CD14-positive monocyte (primary cell): ENCODE measurements at regions not wholly inside any gene's neighbourhood (a gene's known extent, or its start where the extent isn't known, plus 50 kb on each side); places are given as distances from the start of the nearest gene placed in this dataset.

Source experiments
- DNase-seq, 3 donors: peaks; one replicate each; pipeline ENCODE4 v3.0.0-alpha.2; 2011 to 2022
- H2AFZ ChIP-seq: 2 replicates; pipeline ENCODE4 v1.6.0; 2012; ENCODE audit warnings: mild to moderate bottlenecking, low read depth, low read length, inconsistent platforms; ENCODE audit not compliant: insufficient read depth, poor library complexity, severe bottlenecking
- H3K27ac ChIP-seq, 2 donors: 1 replicate in 1 of 2; 2 replicates in 1 of 2; pipeline ENCODE4 v1.5.1; 2012 to 2013; ENCODE audit warnings: low read length in 2 of 2, control low read depth in 1 of 2, inconsistent platforms in 1 of 2, low read depth in 1 of 2, mild to moderate bottlenecking in 1 of 2
- H3K27me3 ChIP-seq, 2 donors: one replicate each; pipeline versions ENCODE4 v1.6.0 to v1.6.1; 2011 to 2013; ENCODE audit warnings: low read length in 2 of 2; ENCODE audit not compliant: control insufficient read depth in 2 of 2, insufficient read depth in 2 of 2
- H3K36me3 ChIP-seq, 2 donors: replicated peaks in 1 of 2; 1 replicate in 1 of 2; 2 replicates in 1 of 2; pipeline versions ENCODE4 v1.5.1 to v1.6.1; 2012 to 2013; ENCODE audit warnings: low read length in 2 of 2, control low read depth in 1 of 2, inconsistent platforms in 1 of 2, mild to moderate bottlenecking in 1 of 2; ENCODE audit not compliant: insufficient read depth in 2 of 2, control insufficient read depth in 1 of 2
- H3K4me1 ChIP-seq, 2 donors: 1 replicate in 1 of 2; 2 replicates in 1 of 2; pipeline versions ENCODE4 v1.5.1 to v1.6.1; 2012 to 2013; ENCODE audit warnings: low read length in 2 of 2, control low read depth in 1 of 2, inconsistent platforms in 1 of 2, mild to moderate bottlenecking in 1 of 2, moderate library complexity in 1 of 2; ENCODE audit not compliant: insufficient read depth in 2 of 2, control insufficient read depth in 1 of 2
- H3K4me2 ChIP-seq: replicated peaks from 2 replicates; pipeline ENCODE3; 2012; ENCODE audit warnings: low read length, moderate library complexity, mild to moderate bottlenecking; ENCODE audit not compliant: poor library complexity, severe bottlenecking; ENCODE audit errors: extremely low read depth
- H3K4me3 ChIP-seq, 3 experiments: fragments of 200-600 bp in 1 of 3; sonication (generic) in 1 of 3; replicated peaks in 1 of 3; 1 replicate in 2 of 3; 2 replicates in 1 of 3; pipeline ENCODE4 v1.5.1; 2011 to 2013; ENCODE audit warnings: low read length in 3 of 3, mild to moderate bottlenecking in 3 of 3, control low read depth in 2 of 3, low read depth in 2 of 3, inconsistent platforms in 1 of 3, moderate library complexity in 1 of 3
- H3K79me2 ChIP-seq: 2 replicates; pipeline ENCODE4 v1.6.0; 2012; ENCODE audit warnings: mild to moderate bottlenecking, control low read depth, inconsistent platforms, low read length, moderate library complexity; ENCODE audit not compliant: insufficient read depth
- H3K9ac ChIP-seq: 2 replicates; pipeline ENCODE4 v1.6.0; 2017; ENCODE audit warnings: low read length, mild to moderate bottlenecking; ENCODE audit not compliant: insufficient read depth, poor library complexity, severe bottlenecking
- H3K9me3 ChIP-seq, 2 donors: replicated peaks in 1 of 2; 1 replicate in 1 of 2; 2 replicates in 1 of 2; pipeline versions ENCODE4 v1.5.1 to v1.6.1; 2012 to 2013; ENCODE audit warnings: low read length in 2 of 2, control low read depth in 1 of 2; ENCODE audit not compliant: control insufficient read depth in 1 of 2, insufficient read depth in 1 of 2
- H4K20me1 ChIP-seq: 2 replicates; pipeline ENCODE4 v1.6.0; 2012; ENCODE audit warnings: mild to moderate bottlenecking, low read length, control low read depth, moderate library complexity; ENCODE audit not compliant: insufficient read depth
- H3K27ac Mint-ChIP-seq, 7 donors: one replicate each; pipeline ENCODE4 v1.8.0; 2020; ENCODE audit warnings: mild to moderate bottlenecking in 7 of 7, mixed read lengths in 7 of 7, moderate library complexity in 6 of 7, inconsistent platforms in 2 of 7
- H3K27me3 Mint-ChIP-seq, 3 donors: one replicate each; pipeline ENCODE4 v1.8.0; 2021 to 2022; ENCODE audit warnings: low read depth in 3 of 3, mild to moderate bottlenecking in 3 of 3, mixed read lengths in 3 of 3, moderate library complexity in 3 of 3, inconsistent platforms in 1 of 3
- H3K36me3 Mint-ChIP-seq, 2 donors: one replicate each; pipeline ENCODE4 v1.8.0; 2020; ENCODE audit warnings: mixed read lengths in 2 of 2, inconsistent platforms in 1 of 2, mild to moderate bottlenecking in 1 of 2
- H3K4me1 Mint-ChIP-seq: one replicate; pipeline ENCODE4 v1.8.0; 2020; ENCODE audit warnings: mild to moderate bottlenecking, mixed read lengths
- H3K4me3 Mint-ChIP-seq, 2 donors: one replicate each; pipeline ENCODE4 v1.8.0; 2020; ENCODE audit warnings: mild to moderate bottlenecking in 2 of 2, mixed read lengths in 2 of 2, moderate library complexity in 1 of 2
- H3K9me3 Mint-ChIP-seq, 7 donors: one replicate each; pipeline ENCODE4 v1.8.0; 2020 to 2022; ENCODE audit warnings: mixed read lengths in 7 of 7, mild to moderate bottlenecking in 6 of 7, moderate library complexity in 6 of 7, inconsistent platforms in 2 of 7
- CTCF ChIP-seq: fragments of 200-600 bp; IDR thresholded peaks from one replicate; pipeline ENCODE4 v1.8.0; 2022; ENCODE audit warnings: antibody characterized with exemption, mild to moderate bottlenecking
- WGBS: methylation state at CpG from one replicate; pipeline ENCODE4 v1.1.5; 2013; ENCODE audit warnings: missing lambda C conversion rate; ENCODE audit not compliant: insufficient coverage; 5-methylcytosine and 5-hydroxymethylcytosine counted together
- intact Hi-C, 2 donors: fragments of 100-400 bp; cut with micrococcal nuclease; formaldehyde crosslinking; loops; one replicate each; pipeline versions ENCODE4 v1.15.0 to v1.15.1; 2023

- WGBS = 91% methylated on average over 3 of the region's 4 CpGs
- H3K4me3 Mint-ChIP-seq = no peak overlapping the region
- Histone ChIP-seq H3K4me2 (no peak overlapping the region), H2AFZ (no peak overlapping the region), H3K27me3 (no peaks in the 10 kb centered on the region), H3K36me3 (no peaks in the 10 kb centered on the region), H3K27ac (no peak overlapping the region), H3K4me3 (no peak overlapping the region), H3K9ac (no peak overlapping the region), H3K4me1 (no peaks in the 10 kb centered on the region), H3K79me2 (no peaks in the 10 kb centered on the region), H3K9me3 (no peaks in the 10 kb centered on the region), H4K20me1 (no peaks in the 10 kb centered on the region)
- no peak overlapping the region for H3K27ac Mint-ChIP-seq
- no peaks in the 10 kb centered on the region for H3K4me1 Mint-ChIP-seq
- no peak for DNase-seq
- TF ChIP-seq CTCF = no peak
- no peaks in the 10 kb centered on the region for H3K36me3 Mint-ChIP-seq
- H3K27me3 Mint-ChIP-seq = peaks cover 0 to 2% (median 0%) of the 10 kb centered on the region in 3 donors
- intact Hi-C loops = no loop called here
- peaks cover 0 to 3% (median 0%) of the 10 kb centered on the region in 7 donors for H3K9me3 Mint-ChIP-seq
These were observed 284.5 kb downstream of the GASK1B start for GRCh38 chr4:157888281-157888680.

GRCh38 chr4:157887316-157887715, 285.5 kb downstream of the GASK1B start:
- no peaks in the 10 kb centered on the region for H4K20me1 ChIP-seq
- Mint-ChIP-seq H3K36me3 (no peaks in the 10 kb centered on the region), H3K27me3 (peaks cover 0 to under 1% (median 0%) of the 10 kb centered on the region in 3 donors), H3K4me3 (no peak overlapping the region), H3K9me3 (peaks cover 0 to 3% (median 0%) of the 10 kb centered on the region in 7 donors), H3K4me1 (no peaks in the 10 kb centered on the region), H3K27ac (no peak overlapping the region)
- WGBS = no CpG with 5 or more reads among the region's 3 CpGs
- H3K4me1 ChIP-seq = no peaks in the 10 kb centered on the region
- no peaks in the 10 kb centered on the region for H3K79me2 ChIP-seq
- no peak overlapping the region for H3K9ac ChIP-seq
- no peak overlapping the region for H2AFZ ChIP-seq
- no peak for TF ChIP-seq CTCF
- no peaks in the 10 kb centered on the region for H3K36me3 ChIP-seq
- H3K4me2 ChIP-seq = no peak overlapping the region
- no peaks in the 10 kb centered on the region for H3K9me3 ChIP-seq
- H3K4me3 ChIP-seq = no peak overlapping the region
- H3K27me3 ChIP-seq = no peaks in the 10 kb centered on the region
- no peak overlapping the region for H3K27ac ChIP-seq
- intact Hi-C loops = no loop called here
- no peak for DNase-seq
